Keratinocyte (primary cell): ENCODE measurements at regions not wholly inside any gene's neighbourhood (a gene's known extent, or its start where the extent isn't known, plus 50 kb on each side); places are given as distances from the start of the nearest gene placed in this dataset.

ENCODE experiments used
- CTCF ChIP-seq, 3 experiments: IDR thresholded peaks in 1 of 3; conservative IDR thresholded peaks in 1 of 3; optimal IDR thresholded peaks in 1 of 3; 2 replicates in 2 of 3; 3 replicates in 1 of 3; pipeline versions ENCODE3 to v1.5.1; 2011; ENCODE audit warnings: low read length in 3 of 3, mild to moderate bottlenecking in 3 of 3, moderate library complexity in 2 of 3, control low read depth in 1 of 3, inconsistent platforms in 1 of 3; ENCODE audit not compliant: insufficient read depth in 2 of 3; ENCODE audit errors: extremely low read depth in 1 of 3
- EZH2 ChIP-seq: IDR thresholded peaks from one replicate; pipeline ENCODE4 v1.6.1; 2012; ENCODE audit warnings: inconsistent platforms, mild to moderate bottlenecking, low read length, moderate library complexity

- TF ChIP-seq CTCF (optimal IDR thresholded peaks at IDR 0.05 in 1 of 3, IDR thresholded peaks at IDR 0.05 in 1 of 3, conservative IDR thresholded peaks at IDR 0.05 in 1 of 3; ENCODE audit: extremely low read depth in 1 of 3, insufficient read depth in 2 of 3, low read length in 3 of 3), result no peak
- TF ChIP-seq EZH2, result no peak
These were observed 1721.9 kb downstream of the OLFM4 start for GRCh38 chr13:54750521-54750920.
